Urinary bladder (tissue), 3 donors: ENCODE measurements at regions not wholly inside any gene's neighbourhood (a gene's known extent, or its start where the extent isn't known, plus 50 kb on each side); places are given as distances from the start of the nearest gene placed in this dataset.
"Not testable (repeated sequence)": the region's sequence is repeated elsewhere in the genome, so short reads cannot be mapped to it uniquely, and the experiment has no call there.

ENCODE experiments used
- DNase-seq: peaks from one replicate; pipeline ENCODE4 v3.0.0-alpha.2; 2015; ENCODE audit errors: extremely low spot score
- H3K27ac ChIP-seq: one replicate; pipeline ENCODE4 v1.5.1; 2013; ENCODE audit warnings: low read depth, mild to moderate bottlenecking, moderate library complexity
- H3K36me3 ChIP-seq: one replicate; pipeline ENCODE4 v1.6.1; 2013; ENCODE audit warnings: mild to moderate bottlenecking, moderate library complexity; ENCODE audit not compliant: insufficient read depth
- H3K4me1 ChIP-seq: one replicate; pipeline ENCODE4 v1.6.1; 2013; ENCODE audit warnings: mild to moderate bottlenecking, moderate library complexity; ENCODE audit not compliant: insufficient read depth
- H3K4me3 ChIP-seq: one replicate; pipeline ENCODE4 v1.5.1; 2013; ENCODE audit warnings: low read depth, low read length
- WGBS: extraction: QIAGEN DNeasy Blood & Tissue Kit; methylation state at CpG from one replicate; pipeline ENCODE4 v1.1.7; 2013; 5-methylcytosine and 5-hydroxymethylcytosine counted together
- donor health status: healthy with polysubstance abuse.
- donor health status: healthy.

- DNase-seq = no peak
- 88% methylated on average over 8 of the region's 8 CpGs for WGBS
- Histone ChIP-seq H3K4me1 (no peaks in the 10 kb centered on the region), H3K4me3 (no peak overlapping the region), H3K27ac (no peak overlapping the region), H3K36me3 (no peaks in the 10 kb centered on the region)
Measured at GRCh38 chr10:131549116-131549515, 237.6 kb upstream of the TCERG1L start.

- Histone ChIP-seq H3K4me3 (no peak overlapping the region), H3K27ac (no peak overlapping the region), H3K4me1 (no peaks in the 10 kb centered on the region), H3K36me3 (no peaks in the 10 kb centered on the region)
- DNase-seq = no peak
- 61% methylated on average over 6 of the region's 6 CpGs for WGBS
Measured at GRCh38 chr10:131553121-131553520, 241.6 kb upstream of the TCERG1L start.

- no peaks in the 10 kb centered on the region for H3K4me1 ChIP-seq
- no peak for DNase-seq
- H3K27ac ChIP-seq = no peak overlapping the region
- H3K4me3 ChIP-seq = no peak overlapping the region
- no peaks in the 10 kb centered on the region for H3K36me3 ChIP-seq
- 73% methylated on average over 8 of the region's 8 CpGs for WGBS
Measured at GRCh38 chr10:131553581-131553980, 242.1 kb upstream of the TCERG1L start.

GRCh38 chr10:131554821-131555220 lies 243.3 kb upstream of the TCERG1L start:
- Histone ChIP-seq H3K4me3 (no peak overlapping the region), H3K4me1 (no peaks in the 10 kb centered on the region), H3K27ac (no peak overlapping the region), H3K36me3 (no peaks in the 10 kb centered on the region)
- WGBS = 77% methylated on average over 11 of the region's 11 CpGs
- DNase-seq = no peak

- H3K36me3 ChIP-seq = no peaks in the 10 kb centered on the region
- DNase-seq = no peak
- 68% methylated on average over 7 of the region's 7 CpGs for WGBS
Measured at GRCh38 chr10:131555406-131555805, 243.9 kb upstream of the TCERG1L start.

GRCh38 chr10:131556061-131556896 lies 244.8 kb upstream of the TCERG1L start:
- Histone ChIP-seq H3K36me3 (no peaks in the 10 kb centered on the region), H3K4me1 (no peaks in the 10 kb centered on the region), H3K27ac (no peak overlapping the region), H3K4me3 (no peak overlapping the region)
- 68% methylated on average over 17 of the region's 17 CpGs for WGBS
- no peak for DNase-seq

More at GRCh38 chr10:131555406-131555805, 243.9 kb upstream of the TCERG1L start:
- no peaks in the 10 kb centered on the region for H3K4me1 ChIP-seq
- H3K27ac ChIP-seq = no peak overlapping the region
- H3K4me3 ChIP-seq = no peak overlapping the region

- Histone ChIP-seq H3K36me3 (no peaks in the 10 kb centered on the region), H3K4me1 (no peaks in the 10 kb centered on the region), H3K4me3 (no peak overlapping the region), H3K27ac (no peak overlapping the region)
- WGBS = 55% methylated on average over 12 of the region's 12 CpGs
- DNase-seq = no peak
Measured at GRCh38 chr10:131556897-131557495, 245.5 kb upstream of the TCERG1L start.

- H3K4me1 ChIP-seq, H3K27ac ChIP-seq, DNase-seq, H3K4me3 ChIP-seq, H3K36me3 ChIP-seq: not testable (repeated sequence)
- WGBS = 87% methylated on average over 9 of the region's 9 CpGs
Measured at GRCh38 chr10:131557956-131558355, 246.4 kb upstream of the TCERG1L start.

- Histone ChIP-seq H3K4me1 (no peaks in the 10 kb centered on the region), H3K27ac (no peak overlapping the region), H3K4me3 (no peak overlapping the region), H3K36me3 (no peaks in the 10 kb centered on the region)
- no peak for DNase-seq
- WGBS = 73% methylated on average over 15 of the region's 15 CpGs
Measured at GRCh38 chr10:131559450-131559911, 248.0 kb upstream of the TCERG1L start.

- Histone ChIP-seq H3K4me1 (no peaks in the 10 kb centered on the region), H3K36me3 (no peaks in the 10 kb centered on the region), H3K4me3 (no peak overlapping the region), H3K27ac (no peak overlapping the region)
- 33% methylated on average over 8 of the region's 8 CpGs for WGBS
- no peak for DNase-seq
Measured at GRCh38 chr10:131560166-131560565, 248.6 kb upstream of the TCERG1L start.

GRCh38 chr10:131560706-131561355 lies 249.3 kb upstream of the TCERG1L start:
- no peak for DNase-seq
- Histone ChIP-seq H3K4me1 (no peaks in the 10 kb centered on the region), H3K4me3 (no peak overlapping the region), H3K27ac (no peak overlapping the region), H3K36me3 (no peaks in the 10 kb centered on the region)
- WGBS = 68% methylated on average over 15 of the region's 15 CpGs

- WGBS = 91% methylated on average over 5 of the region's 5 CpGs
- Histone ChIP-seq H3K27ac (no peak overlapping the region), H3K4me1 (no peaks in the 10 kb centered on the region), H3K36me3 (no peaks in the 10 kb centered on the region), H3K4me3 (no peak overlapping the region)
- no peak for DNase-seq
Measured at GRCh38 chr10:131561897-131562296, 250.4 kb upstream of the TCERG1L start.

- no peaks in the 10 kb centered on the region for H3K36me3 ChIP-seq
- H3K4me1 ChIP-seq = no peaks in the 10 kb centered on the region
- no peak overlapping the region for H3K27ac ChIP-seq
- no peak overlapping the region for H3K4me3 ChIP-seq
- DNase-seq = no peak
- 72% methylated on average over 2 of the region's 2 CpGs for WGBS
Measured at GRCh38 chr10:131563411-131563810, 251.9 kb upstream of the TCERG1L start.
